Left ventricle myocardium inferior (tissue), 1 donor: ENCODE measurements at regions not wholly inside any gene's neighbourhood (a gene's known extent, or its start where the extent isn't known, plus 50 kb on each side); places are given as distances from the start of the nearest gene placed in this dataset.

Source experiments
- DNase-seq: peaks from one replicate; pipeline ENCODE4 v3.0.0-alpha.2; 2020
- H3K27ac ChIP-seq: fragments of 200-600 bp; replicated peaks from 2 replicates; pipeline ENCODE4 v1.8.0; 2021
- H3K27me3 ChIP-seq: fragments of 200-600 bp; 2 replicates; pipeline ENCODE4 v1.8.0; 2021; ENCODE audit warnings: low read depth
- H3K36me3 ChIP-seq: fragments of 200-600 bp; 2 replicates; pipeline ENCODE4 v1.8.0; 2021
- H3K4me1 ChIP-seq: fragments of 200-600 bp; 2 replicates; pipeline ENCODE4 v1.8.0; 2021
- H3K4me3 ChIP-seq: fragments of 200-600 bp; 2 replicates; pipeline ENCODE4 v1.8.0; 2021; ENCODE audit warnings: mild to moderate bottlenecking, moderate library complexity
- H3K9me3 ChIP-seq: fragments of 200-600 bp; replicated peaks from 2 replicates; pipeline ENCODE4 v1.8.0; 2021
- CTCF ChIP-seq: fragments of 200-600 bp; IDR thresholded peaks from 2 replicates; pipeline ENCODE4 v1.8.0; 2021; ENCODE audit warnings: antibody characterized with exemption, mild to moderate bottlenecking, borderline replicate concordance
- intact Hi-C: fragments of 100-400 bp; cut with micrococcal nuclease; formaldehyde crosslinking; loops from one replicate; pipeline ENCODE4 v1.11.0; 2022
- donor health status: DM: no; HTN: yes; CAD: no; lungs with severe emphysema.

GRCh38 chr5:92567831-92568450 lies 1013.1 kb downstream of the NR2F1-AS1 start:
- H3K36me3 ChIP-seq, result no peaks in the 10 kb centered on the region
- H3K4me1 ChIP-seq, result no peaks in the 10 kb centered on the region
- H3K27me3 ChIP-seq, result no peaks in the 10 kb centered on the region
- H3K27ac ChIP-seq, result no peak overlapping the region
- no peak for TF ChIP-seq CTCF
- intact Hi-C loops, result no loop called here
- H3K4me3 ChIP-seq, result no peak overlapping the region
- H3K9me3 ChIP-seq, result no peaks in the 10 kb centered on the region
- no peak for DNase-seq

GRCh38 chr5:92566113-92566786 lies 1014.8 kb downstream of the NR2F1-AS1 start:
- Histone ChIP-seq H3K4me1 (no peaks in the 10 kb centered on the region), H3K36me3 (no peaks in the 10 kb centered on the region), H3K9me3 (no peaks in the 10 kb centered on the region), H3K4me3 (no peak overlapping the region), H3K27ac (no peak overlapping the region), H3K27me3 (no peaks in the 10 kb centered on the region)
- DNase-seq, result no peak
- TF ChIP-seq CTCF, result no peak
- intact Hi-C loops, result no loop called here

- no peak for DNase-seq
- no peak overlapping the region for H3K27ac ChIP-seq
- intact Hi-C loops, result no loop called here
- TF ChIP-seq CTCF, result no peak
- no peaks in the 10 kb centered on the region for H3K27me3 ChIP-seq
- no peaks in the 10 kb centered on the region for H3K9me3 ChIP-seq
- H3K36me3 ChIP-seq, result no peaks in the 10 kb centered on the region
- H3K4me3 ChIP-seq, result no peak overlapping the region
- H3K4me1 ChIP-seq, result no peaks in the 10 kb centered on the region
Observed at GRCh38 chr5:92565673-92566072, 1015.3 kb downstream of the NR2F1-AS1 start.

- no peak for TF ChIP-seq CTCF
- intact Hi-C loops, result no loop called here
Observed at GRCh38 chr5:92562065-92562464, 1019.0 kb downstream of the NR2F1-AS1 start.

DNA sequence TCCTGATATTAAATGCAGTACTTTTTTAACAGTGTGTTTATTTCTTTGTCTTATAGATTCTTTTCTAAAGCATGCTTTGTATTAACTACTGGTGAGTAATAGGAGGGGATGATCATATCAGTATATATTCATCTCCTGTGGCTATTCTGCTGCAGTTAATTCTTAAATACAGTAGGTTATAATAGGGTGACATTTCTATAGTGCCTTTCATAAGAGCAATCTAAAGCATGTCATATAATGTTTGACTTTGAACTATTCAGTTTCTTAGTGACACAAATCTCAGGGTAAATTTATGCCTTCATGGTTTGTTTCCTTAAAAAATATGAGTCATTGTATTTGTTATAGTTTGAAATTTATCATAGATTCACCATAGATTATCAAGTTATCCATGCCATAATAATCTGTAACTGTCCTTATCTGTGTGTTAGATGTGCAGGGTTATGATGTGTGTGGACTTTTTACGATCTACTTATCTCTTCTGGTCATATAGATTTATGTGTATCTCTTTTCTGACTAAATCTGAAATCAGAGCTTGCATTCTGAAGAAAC lies 1019.5 kb downstream of the NR2F1-AS1 start:
- no peak for TF ChIP-seq CTCF
- Histone ChIP-seq H3K27me3 (no peaks in the 10 kb centered on the region), H3K4me3 (no peak overlapping the region), H3K4me1 (no peaks in the 10 kb centered on the region), H3K27ac (no peak overlapping the region), H3K36me3 (no peaks in the 10 kb centered on the region), H3K9me3 (no peaks in the 10 kb centered on the region)
- DNase-seq, result no peak
- intact Hi-C loops, result no loop called here

More at GRCh38 chr5:92562065-92562464, 1019.0 kb downstream of the NR2F1-AS1 start:
- H3K4me3 ChIP-seq, result no peak overlapping the region
- no peaks in the 10 kb centered on the region for H3K27me3 ChIP-seq
- no peaks in the 10 kb centered on the region for H3K36me3 ChIP-seq
- H3K27ac ChIP-seq, result no peak overlapping the region
- no peaks in the 10 kb centered on the region for H3K4me1 ChIP-seq
- H3K9me3 ChIP-seq, result no peaks in the 10 kb centered on the region
- no peak for DNase-seq
